Kidney epithelial cell (primary cell): ENCODE measurements at regions not wholly inside any gene's neighbourhood (a gene's known extent, or its start where the extent isn't known, plus 50 kb on each side); places are given as distances from the start of the nearest gene placed in this dataset.

ENCODE experiments used
- DNase-seq: peaks from one replicate; pipeline ENCODE4 v3.0.0-alpha.2; 2010; ENCODE audit warnings: low read depth
- H3K27me3 ChIP-seq: 2 replicates; pipeline ENCODE4 v1.6.0; 2011; ENCODE audit warnings: low read length; ENCODE audit not compliant: control insufficient read depth, insufficient read depth
- H3K36me3 ChIP-seq: 2 replicates; pipeline ENCODE4 v1.5.1; 2011; ENCODE audit warnings: low read length; ENCODE audit not compliant: control insufficient read depth, insufficient read depth
- H3K4me3 ChIP-seq: 2 replicates; pipeline ENCODE4 v1.5.1; 2011; ENCODE audit warnings: low read depth, mild to moderate bottlenecking, control low read depth, low read length
- TF ChIP-seq, protein P1 (sequence below): IDR thresholded peaks from 2 replicates; pipeline ENCODE4 v1.5.1; 2011; ENCODE audit warnings: mild to moderate bottlenecking, moderate library complexity, low read length, control low read depth, inconsistent platforms; ENCODE audit not compliant: insufficient read depth, poor library complexity, severe bottlenecking

- TF ChIP-seq, protein P1, sequence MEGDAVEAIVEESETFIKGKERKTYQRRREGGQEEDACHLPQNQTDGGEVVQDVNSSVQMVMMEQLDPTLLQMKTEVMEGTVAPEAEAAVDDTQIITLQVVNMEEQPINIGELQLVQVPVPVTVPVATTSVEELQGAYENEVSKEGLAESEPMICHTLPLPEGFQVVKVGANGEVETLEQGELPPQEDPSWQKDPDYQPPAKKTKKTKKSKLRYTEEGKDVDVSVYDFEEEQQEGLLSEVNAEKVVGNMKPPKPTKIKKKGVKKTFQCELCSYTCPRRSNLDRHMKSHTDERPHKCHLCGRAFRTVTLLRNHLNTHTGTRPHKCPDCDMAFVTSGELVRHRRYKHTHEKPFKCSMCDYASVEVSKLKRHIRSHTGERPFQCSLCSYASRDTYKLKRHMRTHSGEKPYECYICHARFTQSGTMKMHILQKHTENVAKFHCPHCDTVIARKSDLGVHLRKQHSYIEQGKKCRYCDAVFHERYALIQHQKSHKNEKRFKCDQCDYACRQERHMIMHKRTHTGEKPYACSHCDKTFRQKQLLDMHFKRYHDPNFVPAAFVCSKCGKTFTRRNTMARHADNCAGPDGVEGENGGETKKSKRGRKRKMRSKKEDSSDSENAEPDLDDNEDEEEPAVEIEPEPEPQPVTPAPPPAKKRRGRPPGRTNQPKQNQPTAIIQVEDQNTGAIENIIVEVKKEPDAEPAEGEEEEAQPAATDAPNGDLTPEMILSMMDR, result no peak
- no peak for DNase-seq
- Histone ChIP-seq H3K27me3 (no peaks in the 10 kb centered on the region), H3K4me3 (no peak overlapping the region), H3K36me3 (no peaks in the 10 kb centered on the region)
Measured at GRCh38 chr9:115373710-115374045, 255.7 kb upstream of the TNC start.

DNA sequence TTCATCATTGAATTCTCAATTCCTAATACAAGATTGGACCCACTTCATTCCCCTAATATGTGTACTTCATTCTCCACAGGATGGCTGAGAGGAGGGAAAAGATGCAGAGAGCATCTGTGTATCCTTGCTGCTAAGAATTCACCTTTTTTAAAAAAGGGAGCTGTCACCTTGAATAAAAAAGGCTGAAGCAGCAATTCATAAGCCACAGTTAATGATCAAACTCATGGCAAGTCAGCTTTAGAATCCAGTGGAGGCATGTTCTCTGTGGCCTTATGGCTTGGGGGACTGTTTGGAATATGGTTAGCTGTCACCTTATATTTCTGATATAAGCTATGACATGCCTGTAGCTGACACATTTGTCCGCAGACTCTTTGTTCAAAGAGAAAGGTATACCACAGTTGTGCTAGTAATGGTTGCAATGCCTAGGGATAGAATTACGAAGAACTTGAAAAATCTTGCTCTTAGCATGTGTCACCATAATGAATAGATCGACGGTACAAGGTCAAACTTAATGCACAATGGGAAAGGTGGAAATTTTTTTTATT, 256.8 kb upstream of the TNC start:
- no peaks in the 10 kb centered on the region for H3K36me3 ChIP-seq
- TF ChIP-seq, protein P1, result no peak
- no peak for DNase-seq
- no peaks in the 10 kb centered on the region for H3K27me3 ChIP-seq
- no peak overlapping the region for H3K4me3 ChIP-seq

DNA sequence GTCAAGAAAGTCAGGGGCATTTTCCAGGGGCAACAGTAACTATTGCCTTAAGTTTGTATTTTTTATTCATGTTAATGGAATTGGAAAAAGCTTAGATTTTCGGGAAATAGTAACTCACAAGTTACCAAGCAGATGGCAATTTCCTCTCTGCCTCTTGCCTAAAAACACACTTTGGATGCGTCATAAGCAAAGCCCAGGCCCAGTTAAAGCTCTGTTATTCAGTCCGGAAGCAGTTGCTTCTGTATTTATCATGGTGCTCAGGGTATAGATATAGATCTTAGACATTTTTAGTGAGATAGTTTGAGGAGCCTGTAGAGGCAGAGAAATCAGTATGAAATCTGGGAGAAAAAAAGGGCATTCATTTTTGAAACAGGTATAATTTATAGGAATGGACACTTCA, 260.3 kb upstream of the TNC start:
- TF ChIP-seq, protein P1, result no peak
- Histone ChIP-seq H3K36me3 (no peaks in the 10 kb centered on the region), H3K4me3 (no peak overlapping the region), H3K27me3 (no peaks in the 10 kb centered on the region)
- no peak for DNase-seq

- Histone ChIP-seq H3K4me3 (no peak overlapping the region), H3K36me3 (no peaks in the 10 kb centered on the region), H3K27me3 (no peaks in the 10 kb centered on the region)
- TF ChIP-seq, protein P1, result no peak
- no peak for DNase-seq
Measured at GRCh38 chr9:115378758-115379157, 260.8 kb upstream of the TNC start.

- TF ChIP-seq, protein P1, result no peak
- no peaks in the 10 kb centered on the region for H3K27me3 ChIP-seq
- no peaks in the 10 kb centered on the region for H3K36me3 ChIP-seq
- H3K4me3 ChIP-seq, result no peak overlapping the region
- DNase-seq, result no peak
Measured at GRCh38 chr9:115379719-115380118, 261.8 kb upstream of the TNC start.

- no peak overlapping the region for H3K4me3 ChIP-seq
- TF ChIP-seq, protein P1, result no peak
- no peak for DNase-seq
- no peaks in the 10 kb centered on the region for H3K27me3 ChIP-seq
- H3K36me3 ChIP-seq, result no peaks in the 10 kb centered on the region
Measured at GRCh38 chr9:115382865-115383264, 264.9 kb upstream of the TNC start.
